ENCODE measurements at regions not wholly inside any gene's neighbourhood (a gene's known extent, or its start where the extent isn't known, plus 50 kb on each side); places are given as distances from the start of the nearest gene placed in this dataset.

GRCh38 chr3:5846261-5846660 is 658.8 kb downstream of the EDEM1 start:
- Histone ChIP-seq H3K4me1 (no peaks in the 10 kb centered on the region), H3K27ac (no peak overlapping the region), H3K4me3 (no peak overlapping the region), H3K27me3 (no peaks in the 10 kb centered on the region), H3K9me3 (no peaks in the 10 kb centered on the region), H3K36me3 (no peaks in the 10 kb centered on the region)
- intact Hi-C loops (cut with DNase I; ENCODE audit: low total_unique reads) = no loop called here
- DNase-seq (ENCODE audit: low spot score in 2 of 2) = no peak
- no peak for TF ChIP-seq POLR2AphosphoS5 (IDR thresholded peaks at IDR 0.05)

- H3K4me1 ChIP-seq = no peaks in the 10 kb centered on the region
- intact Hi-C loops (cut with DNase I; ENCODE audit: low total_unique reads) = no loop called here
- DNase-seq (ENCODE audit: low spot score in 2 of 2) = no peak
- no peak overlapping the region for H3K27ac ChIP-seq
- TF ChIP-seq POLR2A (IDR thresholded peaks at IDR 0.05) (no peak), POLR2AphosphoS5 (IDR thresholded peaks at IDR 0.05) (no peak), CTCF (IDR thresholded peaks at IDR 0.05) (no peak)
- no peak overlapping the region for H3K4me3 ChIP-seq
- H3K27me3 ChIP-seq = no peaks in the 10 kb centered on the region
- no peaks in the 10 kb centered on the region for H3K9me3 ChIP-seq
- H3K36me3 ChIP-seq = no peaks in the 10 kb centered on the region
These were observed 673.6 kb downstream of the EDEM1 start for GRCh38 chr3:5861151-5861550.

GRCh38 chr3:5874931-5875341 is 687.4 kb downstream of the EDEM1 start:
- intact Hi-C loops (cut with DNase I; ENCODE audit: low total_unique reads) = no loop called here
- Histone ChIP-seq H3K4me3 (no peak overlapping the region), H3K27ac (no peak overlapping the region), H3K9me3 (peaks cover 0 to 13% of the 10 kb centered on the region in 2 donors), H3K4me1 (no peaks in the 10 kb centered on the region), H3K36me3 (no peaks in the 10 kb centered on the region), H3K27me3 (no peaks in the 10 kb centered on the region)
- TF ChIP-seq POLR2A (IDR thresholded peaks at IDR 0.05) = no peak
- TF ChIP-seq POLR2AphosphoS5 (IDR thresholded peaks at IDR 0.05) = no peak
- TF ChIP-seq CTCF (IDR thresholded peaks at IDR 0.05) = no peak
- no peak for DNase-seq (ENCODE audit: low spot score in 2 of 2)

GRCh38 chr3:5888851-5889250 is 701.3 kb downstream of the EDEM1 start:
- intact Hi-C loops (cut with DNase I; ENCODE audit: low total_unique reads) = no loop called here
- Histone ChIP-seq H3K4me3 (no peak overlapping the region), H3K9me3 (no peaks in the 10 kb centered on the region), H3K27ac (no peak overlapping the region), H3K36me3 (no peaks in the 10 kb centered on the region), H3K27me3 (no peaks in the 10 kb centered on the region), H3K4me1 (no peaks in the 10 kb centered on the region)
- no peak for DNase-seq (ENCODE audit: low spot score in 2 of 2)
- TF ChIP-seq CTCF (IDR thresholded peaks at IDR 0.05) = no peak
- no peak for TF ChIP-seq POLR2A (IDR thresholded peaks at IDR 0.05)

GRCh38 chr3:5889374-5889773 is 701.9 kb downstream of the EDEM1 start:
- TF ChIP-seq POLR2AphosphoS5 (IDR thresholded peaks at IDR 0.05) (no peak), POLR2A (IDR thresholded peaks at IDR 0.05) (no peak), CTCF (IDR thresholded peaks at IDR 0.05) (no peak)
- no peaks in the 10 kb centered on the region for H3K4me1 ChIP-seq
- H3K36me3 ChIP-seq = no peaks in the 10 kb centered on the region
- no peak overlapping the region for H3K27ac ChIP-seq
- DNase-seq (ENCODE audit: low spot score in 2 of 2) = no peak
- H3K9me3 ChIP-seq = no peaks in the 10 kb centered on the region
- H3K27me3 ChIP-seq = no peaks in the 10 kb centered on the region
- intact Hi-C loops (cut with DNase I; ENCODE audit: low total_unique reads) = no loop called here
- no peak overlapping the region for H3K4me3 ChIP-seq

GRCh38 chr3:5891711-5892110 is 704.2 kb downstream of the EDEM1 start:
- no peak for DNase-seq (ENCODE audit: low spot score in 2 of 2)

More at GRCh38 chr3:5891711-5892110, 704.2 kb downstream of the EDEM1 start:
- Histone ChIP-seq H3K27ac (no peak overlapping the region), H3K4me1 (no peaks in the 10 kb centered on the region), H3K9me3 (no peaks in the 10 kb centered on the region), H3K36me3 (no peaks in the 10 kb centered on the region), H3K4me3 (no peak overlapping the region), H3K27me3 (no peaks in the 10 kb centered on the region)
- intact Hi-C loops (cut with DNase I; ENCODE audit: low total_unique reads) = no loop called here
- TF ChIP-seq POLR2AphosphoS5 (IDR thresholded peaks at IDR 0.05) = no peak
- TF ChIP-seq POLR2A (IDR thresholded peaks at IDR 0.05) = no peak
- TF ChIP-seq CTCF (IDR thresholded peaks at IDR 0.05) = no peak
